NCI-H510A (cell line): ENCODE measurements at regions not wholly inside any gene's neighbourhood (a gene's known extent, or its start where the extent isn't known, plus 50 kb on each side); places are given as distances from the start of the nearest gene placed in this dataset.
"Not testable (repeated sequence)": the region's sequence is repeated elsewhere in the genome, so short reads cannot be mapped to it uniquely, and the experiment has no call there.

Source experiments
- DNase-seq: peaks from one replicate; lab custom pipeline; 2025; lab: John Stamatoyannopoulos, UW

DNA sequence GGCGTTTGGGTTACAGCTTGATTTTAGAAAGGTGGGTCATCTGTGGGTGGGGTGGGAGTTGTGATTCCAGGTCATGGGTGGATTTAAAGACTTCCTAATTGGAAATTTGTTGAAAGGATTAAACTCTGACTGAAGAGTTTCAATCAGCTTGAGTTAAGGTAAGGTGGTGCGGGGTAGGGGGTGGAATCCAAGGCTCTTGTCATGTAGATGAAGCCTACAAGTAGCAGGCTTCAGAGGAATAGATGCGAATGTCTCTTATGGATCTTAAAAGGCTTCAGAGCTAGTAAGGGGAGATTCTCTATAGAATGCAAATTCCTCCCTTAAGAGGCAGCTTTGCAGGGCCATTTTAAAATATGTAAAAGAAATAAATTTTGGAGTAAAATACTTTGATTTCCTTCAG, 645.3 kb downstream of the FRK start:
- no peak for DNase-seq

GRCh38 chr6:115414916-115415315, 645.8 kb downstream of the FRK start:
- DNase-seq: not testable (repeated sequence)

GRCh38 chr6:115411756-115412155, 648.9 kb downstream of the FRK start:
- no peak for DNase-seq

DNA sequence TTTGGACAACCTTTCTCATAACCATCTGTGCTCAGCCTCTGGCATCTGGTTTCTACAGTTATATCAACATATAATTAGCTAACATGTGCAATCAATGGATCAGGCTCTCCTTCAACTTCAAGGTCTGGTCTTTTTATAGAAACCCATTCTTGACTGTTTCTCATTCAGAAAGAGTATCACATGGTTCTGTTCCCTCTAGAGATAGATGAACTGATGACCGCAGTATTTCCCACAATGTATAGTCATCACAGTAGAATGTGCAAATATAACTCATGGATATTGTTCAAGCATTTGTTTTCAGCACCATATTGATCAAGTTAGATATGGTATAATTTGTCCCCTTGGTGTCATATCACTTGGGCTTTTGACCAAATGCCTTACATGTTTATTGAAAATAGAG, 656.2 kb downstream of the FRK start:
- DNase-seq: no peak

DNA sequence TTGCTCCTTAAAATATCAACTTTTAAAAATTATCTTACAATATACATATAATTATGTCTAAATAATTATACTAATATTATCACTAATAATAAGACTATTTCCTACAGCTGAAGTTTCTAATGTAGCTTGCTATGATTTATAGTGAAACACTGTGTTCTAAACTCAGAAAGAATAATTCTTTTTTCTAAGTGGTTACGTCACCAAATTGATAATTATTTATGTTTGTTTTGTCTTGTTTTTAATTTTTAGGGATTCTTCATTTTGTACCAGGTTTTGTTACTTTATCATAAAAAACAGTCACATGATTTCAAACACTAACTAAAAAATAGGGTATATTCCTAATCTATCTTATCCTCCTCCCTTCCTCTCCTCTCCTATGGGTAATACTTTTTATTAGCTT, 662.1 kb downstream of the FRK start:
- no peak for DNase-seq

DNA sequence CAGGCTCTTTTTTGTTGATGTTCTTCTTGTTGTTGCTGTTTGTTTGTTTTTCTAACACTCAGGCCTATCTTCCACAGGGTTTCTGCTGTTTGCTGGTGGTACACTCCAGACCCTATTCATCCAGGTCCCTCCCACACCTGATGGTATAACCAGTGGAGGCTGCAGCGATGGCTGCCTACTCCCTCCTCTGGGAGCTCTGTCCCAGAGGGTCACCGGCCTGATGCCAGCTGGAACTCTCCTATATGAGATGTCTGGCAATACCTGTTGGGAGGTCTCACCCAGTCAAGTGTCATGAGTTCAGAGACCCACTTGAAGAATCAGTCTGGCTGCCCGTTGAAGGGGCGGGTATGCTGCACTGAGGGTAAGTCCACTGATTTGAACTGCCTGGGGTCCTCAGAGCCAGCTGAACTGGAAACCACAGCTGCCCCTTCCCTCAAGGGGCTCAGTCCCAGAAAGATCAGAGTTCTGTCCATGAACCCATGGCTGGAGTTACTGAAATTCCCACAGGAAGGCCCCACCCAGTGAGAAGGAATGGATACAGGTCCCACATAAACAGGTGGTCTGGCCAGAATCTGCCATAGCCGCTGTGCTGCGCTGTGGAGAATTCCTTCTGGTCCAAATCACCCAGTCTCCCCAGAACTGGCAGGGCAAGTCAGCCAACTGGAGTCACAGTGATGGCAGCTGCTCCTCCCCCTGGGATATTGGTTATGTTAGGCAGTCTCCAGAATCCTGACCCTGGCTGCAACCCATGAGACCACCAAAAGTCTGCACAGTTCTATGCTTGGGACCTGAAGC, 664.4 kb downstream of the FRK start:
- no peak for DNase-seq

DNA sequence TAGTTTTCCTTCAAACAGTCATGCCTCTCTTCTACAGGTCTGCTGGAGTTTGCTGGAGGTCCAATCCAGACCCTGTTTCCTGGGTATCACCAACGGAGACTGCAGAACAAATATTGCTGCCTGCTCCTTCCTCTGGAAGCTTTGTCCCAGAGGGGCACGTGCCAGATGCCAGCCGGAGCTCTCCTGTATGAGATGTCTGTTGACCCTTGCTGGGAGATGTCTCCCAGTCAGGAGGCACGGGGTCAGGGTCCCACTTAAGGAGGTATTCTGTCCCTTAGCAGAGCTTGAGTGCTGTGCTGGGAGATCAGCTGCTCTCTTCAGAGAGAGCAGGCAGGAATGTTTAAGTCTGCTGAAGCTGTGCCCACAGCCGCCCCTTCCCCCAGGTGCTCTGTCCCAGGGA, 666.9 kb downstream of the FRK start:
- no peak for DNase-seq

- DNase-seq: no peak
Measured at GRCh38 chr6:115370202-115370601, 690.5 kb downstream of the FRK start.

DNA sequence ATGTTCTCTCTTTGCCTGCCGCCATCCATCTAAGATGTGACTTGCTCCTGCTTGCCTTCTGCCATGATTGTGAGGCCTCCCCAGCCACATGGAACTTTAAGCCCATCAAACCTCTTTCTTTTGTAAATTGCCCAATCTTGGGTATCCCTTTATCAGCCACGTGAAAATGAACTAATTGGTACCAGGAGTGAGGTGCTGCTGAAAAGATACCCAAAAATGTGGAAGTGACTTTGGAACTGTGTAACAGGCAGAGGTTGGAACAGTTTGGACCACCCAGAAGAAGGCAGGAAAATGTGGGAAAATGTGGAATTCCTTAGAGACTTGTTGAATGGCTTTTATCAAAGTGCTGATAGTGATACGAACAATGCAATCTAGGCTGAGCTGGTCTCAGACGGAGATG, 694.9 kb downstream of the FRK start:
- DNase-seq: no peak

DNA sequence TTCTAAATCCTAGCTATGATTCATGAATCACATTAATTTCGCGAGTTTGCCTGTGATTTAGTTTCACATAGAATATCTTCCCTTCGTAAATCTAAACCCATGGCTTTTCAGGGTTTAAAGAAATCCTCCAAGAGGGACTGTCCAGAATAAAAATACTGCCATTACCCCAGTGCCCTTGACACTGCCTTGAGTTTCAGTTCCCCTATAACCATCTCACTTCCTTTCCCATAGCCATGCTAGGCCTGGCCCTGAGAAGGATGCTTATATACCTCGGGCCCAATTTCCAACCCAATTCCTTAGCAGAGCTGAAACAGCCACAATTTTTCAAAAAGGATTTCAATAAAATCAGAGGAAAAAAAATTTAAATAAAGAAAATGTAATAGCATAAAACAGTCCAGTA, 697.3 kb downstream of the FRK start:
- no peak for DNase-seq

DNA sequence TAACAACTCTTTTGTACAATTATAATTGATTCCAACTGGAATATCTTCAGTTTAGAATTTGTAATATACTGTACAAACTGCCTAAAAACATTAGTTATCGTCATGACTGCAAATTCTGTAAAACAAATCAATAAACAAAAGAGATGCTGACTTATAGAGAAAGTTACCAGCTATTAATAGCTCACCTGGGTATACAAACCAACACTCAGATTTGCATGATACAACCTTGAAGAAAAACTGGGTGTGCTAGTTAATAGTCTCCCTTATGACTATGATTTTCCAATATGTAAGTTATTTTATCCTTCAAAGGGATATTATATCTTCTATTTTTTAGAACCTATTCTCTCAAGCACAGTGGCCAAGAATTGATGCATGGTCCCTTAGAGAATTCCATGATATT, 698.5 kb downstream of the FRK start:
- DNase-seq: no peak

DNA sequence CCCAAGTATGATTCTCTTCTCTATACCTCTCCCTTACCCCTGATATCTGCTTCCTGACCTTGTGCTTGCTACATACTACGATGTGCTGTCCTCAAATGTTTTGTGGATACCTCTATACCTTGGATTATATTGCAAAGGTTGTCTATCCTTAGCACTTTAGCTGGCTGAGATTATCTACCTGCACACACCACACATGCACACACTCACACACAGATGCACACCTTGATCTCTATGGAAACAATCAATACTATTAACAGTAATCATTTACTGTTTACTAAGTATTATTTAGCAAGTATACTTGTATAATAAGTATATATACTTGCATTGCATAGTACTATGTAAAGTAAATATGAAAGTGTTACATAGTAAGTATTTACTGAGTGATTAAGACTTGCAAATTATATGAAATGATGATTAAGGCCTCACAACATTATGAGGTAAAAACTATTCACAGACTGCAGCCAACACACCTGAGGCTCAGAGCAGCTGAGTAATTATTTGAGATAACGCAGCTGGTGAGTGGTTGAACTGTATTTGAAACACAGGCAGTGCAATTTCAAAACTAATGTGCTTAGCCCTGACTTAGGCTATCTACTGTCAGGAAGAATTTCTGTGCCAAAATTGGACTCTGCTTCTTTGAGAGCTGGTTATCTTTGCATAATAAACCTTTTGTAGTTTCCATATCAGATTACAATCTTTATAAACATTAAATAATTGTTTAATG, 699.9 kb downstream of the FRK start:
- peak; percentile 3 for DNase-seq

GRCh38 chr6:115358616-115359015, 702.1 kb downstream of the FRK start:
- DNase-seq: no peak

GRCh38 chr6:115356371-115356770, 704.3 kb downstream of the FRK start:
- no peak for DNase-seq

- no peak for DNase-seq
Measured at GRCh38 chr6:115323001-115323400, 737.7 kb downstream of the FRK start.

DNA sequence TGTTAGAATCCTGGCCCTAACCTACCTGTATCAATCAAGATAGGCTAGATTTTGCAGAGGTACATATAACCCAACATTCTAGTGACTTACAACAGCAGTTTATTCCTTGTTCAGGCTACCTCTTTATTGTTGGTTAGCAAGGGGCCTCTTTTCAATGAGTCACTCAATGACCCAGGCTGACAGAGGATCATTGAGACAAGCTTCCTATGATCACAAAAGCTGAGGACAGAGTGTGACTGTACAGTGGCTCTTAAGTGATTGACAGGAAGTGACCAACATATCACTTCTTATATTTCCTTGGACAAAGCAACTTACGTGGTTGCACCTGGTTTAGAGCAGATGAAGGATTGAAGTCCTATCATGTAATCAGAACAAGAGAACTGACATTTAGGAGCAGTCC, 740.9 kb downstream of the FRK start:
- DNase-seq: no peak

- no peak for DNase-seq
Measured at GRCh38 chr6:115310156-115310555, 750.5 kb downstream of the FRK start.

DNA sequence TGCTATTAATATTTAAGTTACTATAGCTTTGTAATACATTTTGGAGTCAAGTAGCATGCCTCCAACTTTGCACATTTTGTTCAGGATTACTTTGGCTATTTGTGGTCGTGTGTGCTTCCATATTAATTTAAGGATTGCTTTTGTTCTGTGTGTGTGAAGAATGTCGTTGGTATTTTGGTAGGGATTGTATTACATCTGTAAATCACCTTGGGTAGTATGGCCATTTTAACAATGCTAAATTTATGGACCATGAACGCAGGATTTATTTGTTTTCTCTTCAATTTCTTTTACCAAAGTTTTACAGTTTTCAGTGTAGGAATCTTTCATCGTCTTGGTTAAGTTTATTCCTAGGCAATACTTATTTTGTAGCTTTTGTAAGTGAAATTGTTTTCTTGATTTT, 758.0 kb downstream of the FRK start:
- no peak for DNase-seq

GRCh38 chr6:115287467-115287866, 773.2 kb downstream of the FRK start:
- DNase-seq: no peak

DNA sequence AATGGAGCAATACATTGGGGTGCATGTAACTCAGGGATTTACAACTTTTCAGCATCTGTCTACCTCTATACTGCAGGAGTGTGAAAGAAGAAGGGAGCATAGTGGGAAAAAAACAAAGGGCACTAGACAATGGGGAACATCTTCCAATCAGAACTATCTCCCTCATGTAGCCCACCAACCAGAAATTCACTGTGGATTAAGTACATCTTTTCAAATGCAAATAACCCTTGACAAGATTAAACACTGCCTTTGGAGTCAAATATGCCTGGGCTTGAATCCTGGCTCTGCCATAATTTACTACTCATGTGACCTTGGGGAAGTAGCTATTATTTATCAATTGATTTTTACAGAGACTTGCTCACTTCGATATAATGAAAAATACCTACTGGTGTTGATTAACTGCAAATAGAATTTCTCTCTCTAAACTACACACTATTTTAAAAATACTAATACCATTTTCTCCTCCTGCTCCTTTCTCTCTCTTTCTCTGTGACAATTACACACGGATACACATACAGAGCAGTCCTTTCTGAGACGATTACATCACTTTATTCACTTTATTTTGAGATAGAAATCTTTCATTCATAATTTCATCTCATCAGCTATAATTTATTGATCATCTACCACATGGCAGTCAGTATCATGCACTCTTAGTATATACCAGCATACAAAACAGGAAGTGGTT, 783.7 kb downstream of the FRK start:
- DNase-seq: no peak

GRCh38 chr6:115272311-115272710, 788.4 kb downstream of the FRK start:
- no peak for DNase-seq

GRCh38 chr6:115271434-115271833, 789.3 kb downstream of the FRK start:
- no peak for DNase-seq

DNA sequence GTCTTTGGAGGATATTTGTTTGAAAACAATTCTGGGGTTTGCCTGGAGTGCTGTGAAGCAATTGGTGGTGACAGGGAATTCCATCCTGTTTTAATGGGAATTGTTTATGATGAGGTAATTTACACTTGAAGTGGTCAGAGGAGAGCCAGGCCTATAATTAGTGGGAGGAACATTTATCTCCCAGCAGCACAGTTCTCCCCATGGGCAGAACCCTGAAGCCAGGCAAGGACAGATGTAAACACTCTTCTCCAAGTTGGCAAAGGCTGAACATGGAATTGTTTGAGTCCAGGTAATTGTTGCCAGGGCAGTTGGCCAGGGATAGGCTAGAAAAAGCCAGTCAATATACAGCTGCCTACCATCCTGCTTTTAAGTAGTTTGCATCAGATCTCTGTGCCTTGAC, 789.7 kb downstream of the FRK start:
- no peak for DNase-seq
